ENCODE measurements at regions not wholly inside any gene's neighbourhood (a gene's known extent, or its start where the extent isn't known, plus 50 kb on each side); places are given as distances from the start of the nearest gene placed in this dataset.

GRCh38 chr15:67902579-67903009 is 62.7 kb upstream of the RNU6-1 start:
- FAIRE-seq = no peak
- no peaks in the 10 kb centered on the region for H3K9me3 ChIP-seq (ENCODE audit: control insufficient read depth, low read depth, low read length)
- no peaks in the 10 kb centered on the region for H3K27me3 ChIP-seq (ENCODE audit: control insufficient read depth, extremely low read depth, insufficient read depth, low read length)
- no peaks in the 10 kb centered on the region for H3K79me2 ChIP-seq (ENCODE audit: control insufficient read depth, insufficient read depth, low read length)
- DNase-seq (ENCODE audit: low read depth, low spot score) = no peak
- no peaks in the 10 kb centered on the region for H3K4me1 ChIP-seq (ENCODE audit: control insufficient read depth, extremely low read depth, insufficient read depth, low read length)
- H3K4me3 ChIP-seq (ENCODE audit: control insufficient read depth in 2 of 3, extremely low read depth in 1 of 3, insufficient read depth in 2 of 3, low read depth in 1 of 3, low read length in 3 of 3) = no peak overlapping the region
- no peaks in the 10 kb centered on the region for H4K20me1 ChIP-seq (ENCODE audit: control insufficient read depth, extremely low read depth, insufficient read depth, low read length)
- no peak for TF ChIP-seq EZH2 (IDR thresholded peaks at IDR 0.05; ENCODE audit: low read length)
- no peak for TF ChIP-seq CTCF (optimal IDR thresholded peaks at IDR 0.05 in 1 of 3, IDR thresholded peaks at IDR 0.05 in 1 of 3, conservative IDR thresholded peaks at IDR 0.05 in 1 of 3; ENCODE audit: extremely low read depth in 1 of 3, insufficient read depth in 2 of 3, low read length in 3 of 3)
- no peak overlapping the region for H3K27ac ChIP-seq (ENCODE audit: control insufficient read depth, insufficient read depth, low read length)
- H3K9me1 ChIP-seq (ENCODE audit: control insufficient read depth, extremely low read depth, insufficient read depth, low read length) = no peaks in the 10 kb centered on the region
- H2AFZ ChIP-seq (ENCODE audit: control insufficient read depth, low read length) = no peak overlapping the region
- dilution Hi-C loops (cut with MboI; ENCODE audit: extremely low pct_ligation_motif_present, low sequenced_read_pairs) = no loop called here
- H3K4me2 ChIP-seq (ENCODE audit: control insufficient read depth, extremely low read depth, insufficient read depth, low read depth, low read length) = no peak overlapping the region
- no peaks in the 10 kb centered on the region for H3K36me3 ChIP-seq (ENCODE audit: control insufficient read depth in 2 of 2, extremely low read depth in 1 of 2, insufficient read depth in 2 of 2, low read length in 2 of 2)
- no peak overlapping the region for H3K9ac ChIP-seq (ENCODE audit: control insufficient read depth, extremely low read depth, insufficient read depth, low read length)

- Histone ChIP-seq H3K27ac (ENCODE audit: control insufficient read depth, insufficient read depth, low read length) (no peak overlapping the region), H2AFZ (ENCODE audit: control insufficient read depth, low read length) (no peak overlapping the region), H3K27me3 (ENCODE audit: control insufficient read depth, extremely low read depth, insufficient read depth, low read length) (no peaks in the 10 kb centered on the region), H3K9ac (ENCODE audit: control insufficient read depth, extremely low read depth, insufficient read depth, low read length) (no peak overlapping the region), H3K36me3 (ENCODE audit: control insufficient read depth in 2 of 2, extremely low read depth in 1 of 2, insufficient read depth in 2 of 2, low read length in 2 of 2) (no peaks in the 10 kb centered on the region), H3K79me2 (ENCODE audit: control insufficient read depth, insufficient read depth, low read length) (no peaks in the 10 kb centered on the region), H3K4me2 (ENCODE audit: control insufficient read depth, extremely low read depth, insufficient read depth, low read depth, low read length) (no peak overlapping the region), H3K9me3 (ENCODE audit: control insufficient read depth, low read depth, low read length) (no peaks in the 10 kb centered on the region), H3K9me1 (ENCODE audit: control insufficient read depth, extremely low read depth, insufficient read depth, low read length) (no peaks in the 10 kb centered on the region), H3K4me1 (ENCODE audit: control insufficient read depth, extremely low read depth, insufficient read depth, low read length) (no peaks in the 10 kb centered on the region), H3K4me3 (ENCODE audit: control insufficient read depth in 2 of 3, extremely low read depth in 1 of 3, insufficient read depth in 2 of 3, low read depth in 1 of 3, low read length in 3 of 3) (no peak overlapping the region), H4K20me1 (ENCODE audit: control insufficient read depth, extremely low read depth, insufficient read depth, low read length) (no peaks in the 10 kb centered on the region)
- TF ChIP-seq CTCF (optimal IDR thresholded peaks at IDR 0.05 in 1 of 3, IDR thresholded peaks at IDR 0.05 in 1 of 3, conservative IDR thresholded peaks at IDR 0.05 in 1 of 3; ENCODE audit: extremely low read depth in 1 of 3, insufficient read depth in 2 of 3, low read length in 3 of 3) (no peak), EZH2 (IDR thresholded peaks at IDR 0.05; ENCODE audit: low read length) (no peak)
- dilution Hi-C loops (cut with MboI; ENCODE audit: extremely low pct_ligation_motif_present, low sequenced_read_pairs) = no loop called here
- no peak for FAIRE-seq
- no peak for DNase-seq (ENCODE audit: low read depth, low spot score)
Observed at GRCh38 chr15:67903708-67904107, 63.9 kb upstream of the RNU6-1 start.
